Panc1 (cell line): ENCODE measurements at regions not wholly inside any gene's neighbourhood (a gene's known extent, or its start where the extent isn't known, plus 50 kb on each side); places are given as distances from the start of the nearest gene placed in this dataset.

Source experiments
- ATAC-seq: fragments of 200-7000 bp; cut with Tn5 transposase; 2 replicates; pipeline ENCODE4 v1.9.1; 2020; ENCODE audit warnings: mild to moderate bottlenecking, moderate library complexity
- BruUV-seq: library from RNA; stranded (reverse); fragments of 400-500 nt; replicated peaks from 2 replicates; lab custom pipeline; 2021; lab: Mats Ljungman, UMichigan
- CTCF ChIA-PET: fragments of 300-600 bp; sonication (Branson Sonifier 250); formaldehyde crosslinking; loops from one replicate; lab custom pipeline; 2022; ENCODE audit warnings: antibody characterized with exemption; lab: Charles Lee
- POLR2A ChIA-PET: fragments of 300-600 bp; sonication (Branson Sonifier 250); formaldehyde crosslinking; loops from one replicate; lab custom pipeline; 2022; ENCODE audit warnings: antibody characterized with exemption; lab: Charles Lee
- DNase-seq: peaks from one replicate; pipeline ENCODE4 v3.0.0-alpha.2; 2010; ENCODE audit warnings: low read depth, low spot score
- H3K27ac ChIP-seq: 2 replicates; pipeline ENCODE4 v1.5.1; 2011; ENCODE audit warnings: mild to moderate bottlenecking, low read length, inconsistent platforms
- H3K27me3 ChIP-seq: fragments of 200-500 bp; sonication (Bioruptor generic); 2 replicates; pipeline ENCODE4 v1.6.0; 2014; ENCODE audit warnings: low read length, inconsistent platforms; ENCODE audit not compliant: control insufficient read depth, insufficient read depth
- H3K36me3 ChIP-seq: fragments of 200-500 bp; sonication (Bioruptor generic); 2 replicates; pipeline ENCODE4 v1.5.1; 2014; ENCODE audit warnings: inconsistent platforms, mild to moderate bottlenecking, low read length, moderate library complexity; ENCODE audit not compliant: control insufficient read depth, insufficient read depth
- H3K4me1 ChIP-seq: 2 replicates; pipeline ENCODE4 v1.5.1; 2011; ENCODE audit warnings: inconsistent platforms, mild to moderate bottlenecking, low read length, moderate library complexity; ENCODE audit not compliant: control insufficient read depth, insufficient read depth
- H3K4me3 ChIP-seq, 2 experiments: 2 replicates each; pipeline ENCODE4 v1.5.1; 2011 to 2012; ENCODE audit warnings: low read depth in 2 of 2, low read length in 2 of 2, mild to moderate bottlenecking in 2 of 2, inconsistent platforms in 1 of 2, moderate library complexity in 1 of 2
- H3K9me3 ChIP-seq: fragments of 200-500 bp; sonication (Bioruptor generic); 2 replicates; pipeline ENCODE4 v1.5.1; 2014; ENCODE audit warnings: low read depth, mild to moderate bottlenecking, inconsistent platforms, low read length, moderate library complexity; ENCODE audit not compliant: control insufficient read depth, insufficient read depth
- POLR2AphosphoS5 ChIP-seq: IDR thresholded peaks from 2 replicates; pipeline ENCODE4 v1.6.1; 2012; ENCODE audit warnings: mild to moderate bottlenecking, low read depth, low read length, moderate library complexity
- SIN3A ChIP-seq: IDR thresholded peaks from 2 replicates; pipeline ENCODE4 v1.6.1; 2012; ENCODE audit warnings: low read depth, mild to moderate bottlenecking, low read length, moderate library complexity, borderline replicate concordance; ENCODE audit not compliant: insufficient read depth
- TCF7L2 ChIP-seq: IDR thresholded peaks from 2 replicates; pipeline ENCODE4 v1.6.1; 2011; ENCODE audit warnings: mild to moderate bottlenecking, low read depth, low read length, inconsistent platforms
- in situ Hi-C: cut with HindIII; loops from 2 replicates; pipeline ENCODE4 v1.10.0; 2016; ENCODE audit warnings: low sequenced_read_pairs, low pct_unique_long_range_greater_than_20kb
- intact Hi-C: fragments of 100-400 bp; cut with micrococcal nuclease; formaldehyde crosslinking; loops from one replicate; pipeline ENCODE4 v1.10.0; 2022; ENCODE audit not compliant: unreplicated experiment
- TF ChIP-seq, protein P1 (sequence below), 2 experiments: IDR thresholded peaks; 2 replicates each; pipeline ENCODE4 v1.6.1; 2011 to 2012; ENCODE audit warnings: low read depth in 2 of 2, control low read depth in 1 of 2, low read length in 1 of 2, mild to moderate bottlenecking in 1 of 2, moderate library complexity in 1 of 2; ENCODE audit not compliant: insufficient read depth in 1 of 2
- TF ChIP-seq, protein P2 (sequence below): fragments of 450-650 bp; IDR thresholded peaks from 2 replicates; pipeline ENCODE4 v1.5.1; 2017; ENCODE audit warnings: mild to moderate bottlenecking

DNA sequence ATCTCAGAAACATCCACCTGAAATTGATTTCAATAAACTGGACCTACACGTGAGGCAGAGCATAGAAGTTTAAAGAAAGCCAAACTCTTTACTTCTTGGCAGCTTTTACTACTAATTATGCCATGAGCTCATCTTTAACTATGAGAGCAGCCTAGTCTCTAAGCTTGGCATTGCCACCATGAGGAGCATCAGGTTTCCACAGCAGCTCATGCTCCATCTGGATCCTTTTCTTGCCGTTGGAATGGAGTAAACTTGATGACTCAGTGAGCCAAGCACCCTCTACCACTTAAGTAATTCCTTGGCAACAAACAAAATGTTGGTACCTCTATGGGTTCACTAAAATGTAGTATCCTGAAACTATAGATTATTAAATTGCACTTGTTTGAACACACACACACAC lies 583.2 kb downstream of the EPHA3 start:
- H3K9me3 ChIP-seq = no peaks in the 10 kb centered on the region
- no peaks in the 10 kb centered on the region for H3K27me3 ChIP-seq
- intact Hi-C loops = no loop called here
- H3K4me3 ChIP-seq = no peak overlapping the region
- no TSS peak for BruUV-seq
- no peaks in the 10 kb centered on the region for H3K36me3 ChIP-seq
- ATAC-seq = no peak
- in situ Hi-C loops = no loop called here
- no peak overlapping the region for H3K27ac ChIP-seq
- no peaks in the 10 kb centered on the region for H3K4me1 ChIP-seq
- DNase-seq = no peak
- TF ChIP-seq SIN3A (no peak), POLR2AphosphoS5 (no peak), TCF7L2 (no peak)
- TF ChIP-seq, protein P1, sequence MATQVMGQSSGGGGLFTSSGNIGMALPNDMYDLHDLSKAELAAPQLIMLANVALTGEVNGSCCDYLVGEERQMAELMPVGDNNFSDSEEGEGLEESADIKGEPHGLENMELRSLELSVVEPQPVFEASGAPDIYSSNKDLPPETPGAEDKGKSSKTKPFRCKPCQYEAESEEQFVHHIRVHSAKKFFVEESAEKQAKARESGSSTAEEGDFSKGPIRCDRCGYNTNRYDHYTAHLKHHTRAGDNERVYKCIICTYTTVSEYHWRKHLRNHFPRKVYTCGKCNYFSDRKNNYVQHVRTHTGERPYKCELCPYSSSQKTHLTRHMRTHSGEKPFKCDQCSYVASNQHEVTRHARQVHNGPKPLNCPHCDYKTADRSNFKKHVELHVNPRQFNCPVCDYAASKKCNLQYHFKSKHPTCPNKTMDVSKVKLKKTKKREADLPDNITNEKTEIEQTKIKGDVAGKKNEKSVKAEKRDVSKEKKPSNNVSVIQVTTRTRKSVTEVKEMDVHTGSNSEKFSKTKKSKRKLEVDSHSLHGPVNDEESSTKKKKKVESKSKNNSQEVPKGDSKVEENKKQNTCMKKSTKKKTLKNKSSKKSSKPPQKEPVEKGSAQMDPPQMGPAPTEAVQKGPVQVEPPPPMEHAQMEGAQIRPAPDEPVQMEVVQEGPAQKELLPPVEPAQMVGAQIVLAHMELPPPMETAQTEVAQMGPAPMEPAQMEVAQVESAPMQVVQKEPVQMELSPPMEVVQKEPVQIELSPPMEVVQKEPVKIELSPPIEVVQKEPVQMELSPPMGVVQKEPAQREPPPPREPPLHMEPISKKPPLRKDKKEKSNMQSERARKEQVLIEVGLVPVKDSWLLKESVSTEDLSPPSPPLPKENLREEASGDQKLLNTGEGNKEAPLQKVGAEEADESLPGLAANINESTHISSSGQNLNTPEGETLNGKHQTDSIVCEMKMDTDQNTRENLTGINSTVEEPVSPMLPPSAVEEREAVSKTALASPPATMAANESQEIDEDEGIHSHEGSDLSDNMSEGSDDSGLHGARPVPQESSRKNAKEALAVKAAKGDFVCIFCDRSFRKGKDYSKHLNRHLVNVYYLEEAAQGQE (IDR thresholded peaks at IDR 0.05; ENCODE audit: insufficient read depth in 1 of 2, low read depth in 2 of 2, low read length in 1 of 2) = no peak
- TF ChIP-seq, protein P2, sequence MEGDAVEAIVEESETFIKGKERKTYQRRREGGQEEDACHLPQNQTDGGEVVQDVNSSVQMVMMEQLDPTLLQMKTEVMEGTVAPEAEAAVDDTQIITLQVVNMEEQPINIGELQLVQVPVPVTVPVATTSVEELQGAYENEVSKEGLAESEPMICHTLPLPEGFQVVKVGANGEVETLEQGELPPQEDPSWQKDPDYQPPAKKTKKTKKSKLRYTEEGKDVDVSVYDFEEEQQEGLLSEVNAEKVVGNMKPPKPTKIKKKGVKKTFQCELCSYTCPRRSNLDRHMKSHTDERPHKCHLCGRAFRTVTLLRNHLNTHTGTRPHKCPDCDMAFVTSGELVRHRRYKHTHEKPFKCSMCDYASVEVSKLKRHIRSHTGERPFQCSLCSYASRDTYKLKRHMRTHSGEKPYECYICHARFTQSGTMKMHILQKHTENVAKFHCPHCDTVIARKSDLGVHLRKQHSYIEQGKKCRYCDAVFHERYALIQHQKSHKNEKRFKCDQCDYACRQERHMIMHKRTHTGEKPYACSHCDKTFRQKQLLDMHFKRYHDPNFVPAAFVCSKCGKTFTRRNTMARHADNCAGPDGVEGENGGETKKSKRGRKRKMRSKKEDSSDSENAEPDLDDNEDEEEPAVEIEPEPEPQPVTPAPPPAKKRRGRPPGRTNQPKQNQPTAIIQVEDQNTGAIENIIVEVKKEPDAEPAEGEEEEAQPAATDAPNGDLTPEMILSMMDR = no peak
- POLR2A ChIA-PET = no interaction called here
- CTCF ChIA-PET = no interaction called here

DNA sequence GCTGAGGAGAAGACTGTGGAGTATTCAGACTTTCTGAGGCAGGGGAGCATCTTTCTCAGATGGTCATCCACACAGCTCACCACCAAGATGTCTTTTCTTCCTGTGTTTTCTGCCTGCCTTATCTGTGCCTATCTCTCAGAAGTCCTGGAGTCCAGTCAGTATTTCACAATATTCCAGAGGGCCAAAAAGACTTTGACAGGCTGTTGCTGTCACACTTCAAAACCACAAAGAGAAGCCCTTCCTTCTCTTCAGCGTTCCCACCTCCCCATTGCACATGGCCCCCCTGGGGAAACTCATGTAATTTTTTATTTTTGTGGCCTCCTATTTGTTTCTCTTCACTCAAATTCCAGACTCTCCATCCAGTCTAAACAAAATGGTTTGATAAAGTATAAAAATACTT lies 585.2 kb downstream of the EPHA3 start:
- DNase-seq = no peak
- Histone ChIP-seq H3K4me1 (no peaks in the 10 kb centered on the region), H3K27me3 (no peaks in the 10 kb centered on the region), H3K4me3 (no peak overlapping the region), H3K9me3 (no peaks in the 10 kb centered on the region), H3K27ac (no peak overlapping the region), H3K36me3 (no peaks in the 10 kb centered on the region)
- BruUV-seq = no TSS peak
- no peak for TF ChIP-seq SIN3A
- TF ChIP-seq POLR2AphosphoS5 = no peak
- TF ChIP-seq TCF7L2 = no peak
- TF ChIP-seq, protein P2 = no peak
- TF ChIP-seq, protein P1 (IDR thresholded peaks at IDR 0.05; ENCODE audit: insufficient read depth in 1 of 2, low read depth in 2 of 2, low read length in 1 of 2) = no peak
- in situ Hi-C loops = no loop called here
- intact Hi-C loops = no loop called here
- ChIA-PET POLR2A (no interaction called here), CTCF (no interaction called here)
- ATAC-seq = no peak
